ENCODE measurements at regions not wholly inside any gene's neighbourhood (a gene's known extent, or its start where the extent isn't known, plus 50 kb on each side); places are given as distances from the start of the nearest gene placed in this dataset.

DNA sequence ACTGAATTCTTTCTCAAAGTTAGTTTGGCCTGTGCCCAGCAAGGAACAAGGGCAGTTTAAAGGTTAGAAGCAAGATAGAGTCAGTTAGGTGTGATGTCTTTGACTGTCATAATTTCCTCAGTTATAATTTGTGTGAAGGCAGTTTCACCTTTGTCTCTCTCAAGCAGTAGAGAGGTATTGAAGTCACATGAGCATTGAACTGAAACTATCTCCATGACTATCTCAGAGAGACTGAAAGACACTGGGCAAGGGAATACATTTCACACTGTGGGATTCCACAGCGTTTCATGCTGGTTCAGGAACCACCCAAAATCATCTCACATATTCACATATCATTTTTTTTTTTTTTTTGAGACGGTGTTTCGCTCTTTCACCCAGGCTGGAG, 366.1 kb downstream of the PREX1 start:
- TF ChIP-seq HIVEP1 (CRISPR knock-in tag; IDR thresholded peaks at IDR 0.05) (no peak), CBFB (CRISPR knock-in tag; IDR thresholded peaks at IDR 0.05) (no peak), ZNF781 (CRISPR knock-in tag; IDR thresholded peaks at IDR 0.05; ENCODE audit: borderline replicate concordance, not compliant biosample characterization) (no peak), ZKSCAN8 (CRISPR knock-in tag; IDR thresholded peaks at IDR 0.05; ENCODE audit: borderline replicate concordance) (no peak), ZNF550 (CRISPR knock-in tag; IDR thresholded peaks at IDR 0.05; ENCODE audit: borderline replicate concordance) (no peak), SUZ12 (IDR thresholded peaks at IDR 0.05; ENCODE audit: low read depth, low read length) (no peak), BRD4 (CRISPR knock-in tag; IDR thresholded peaks at IDR 0.05) (no peak), ZFP36L1 (CRISPR knock-in tag; IDR thresholded peaks at IDR 0.05) (no peak), ZNF274 (CRISPR knock-in tag; IDR thresholded peaks at IDR 0.05) (no peak), FOXM1 (CRISPR knock-in tag; IDR thresholded peaks at IDR 0.05) (no peak), SMC3 (IDR thresholded peaks at IDR 0.05; ENCODE audit: low read length) (no peak), HNF4G (IDR thresholded peaks at IDR 0.05; ENCODE audit: borderline replicate concordance, low read depth, low read length) (no peak), HNF4G (CRISPR knock-in tag; IDR thresholded peaks at IDR 0.05; ENCODE audit: borderline replicate concordance, low read depth) (no peak)
- TF ChIP-seq, protein P1, sequence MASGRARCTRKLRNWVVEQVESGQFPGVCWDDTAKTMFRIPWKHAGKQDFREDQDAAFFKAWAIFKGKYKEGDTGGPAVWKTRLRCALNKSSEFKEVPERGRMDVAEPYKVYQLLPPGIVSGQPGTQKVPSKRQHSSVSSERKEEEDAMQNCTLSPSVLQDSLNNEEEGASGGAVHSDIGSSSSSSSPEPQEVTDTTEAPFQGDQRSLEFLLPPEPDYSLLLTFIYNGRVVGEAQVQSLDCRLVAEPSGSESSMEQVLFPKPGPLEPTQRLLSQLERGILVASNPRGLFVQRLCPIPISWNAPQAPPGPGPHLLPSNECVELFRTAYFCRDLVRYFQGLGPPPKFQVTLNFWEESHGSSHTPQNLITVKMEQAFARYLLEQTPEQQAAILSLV (CRISPR knock-in tag; IDR thresholded peaks at IDR 0.05; ENCODE audit: borderline replicate concordance), result no peak
- TF ChIP-seq, protein P2, sequence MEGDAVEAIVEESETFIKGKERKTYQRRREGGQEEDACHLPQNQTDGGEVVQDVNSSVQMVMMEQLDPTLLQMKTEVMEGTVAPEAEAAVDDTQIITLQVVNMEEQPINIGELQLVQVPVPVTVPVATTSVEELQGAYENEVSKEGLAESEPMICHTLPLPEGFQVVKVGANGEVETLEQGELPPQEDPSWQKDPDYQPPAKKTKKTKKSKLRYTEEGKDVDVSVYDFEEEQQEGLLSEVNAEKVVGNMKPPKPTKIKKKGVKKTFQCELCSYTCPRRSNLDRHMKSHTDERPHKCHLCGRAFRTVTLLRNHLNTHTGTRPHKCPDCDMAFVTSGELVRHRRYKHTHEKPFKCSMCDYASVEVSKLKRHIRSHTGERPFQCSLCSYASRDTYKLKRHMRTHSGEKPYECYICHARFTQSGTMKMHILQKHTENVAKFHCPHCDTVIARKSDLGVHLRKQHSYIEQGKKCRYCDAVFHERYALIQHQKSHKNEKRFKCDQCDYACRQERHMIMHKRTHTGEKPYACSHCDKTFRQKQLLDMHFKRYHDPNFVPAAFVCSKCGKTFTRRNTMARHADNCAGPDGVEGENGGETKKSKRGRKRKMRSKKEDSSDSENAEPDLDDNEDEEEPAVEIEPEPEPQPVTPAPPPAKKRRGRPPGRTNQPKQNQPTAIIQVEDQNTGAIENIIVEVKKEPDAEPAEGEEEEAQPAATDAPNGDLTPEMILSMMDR (CRISPR knock-in tag; IDR thresholded peaks at IDR 0.05), result no peak
